ENCODE measurements at regions not wholly inside any gene's neighbourhood (a gene's known extent, or its start where the extent isn't known, plus 50 kb on each side); places are given as distances from the start of the nearest gene placed in this dataset.

GRCh38 chr12:4969405-4969804 is 59.7 kb downstream of the KCNA1 start:
- Histone ChIP-seq H2AK5ac (ENCODE audit: low read length) (no peak overlapping the region), H3K56ac (ENCODE audit: low read length) (no peak overlapping the region), H3K79me2 (ENCODE audit: control insufficient read depth, insufficient read depth, low read length) (no peaks in the 10 kb centered on the region), H3K18ac (ENCODE audit: low read length) (no peak overlapping the region), H2BK120ac (ENCODE audit: low read depth, low read length) (no peak overlapping the region), H2BK15ac (replicated peaks; ENCODE audit: low read depth) (no peak overlapping the region), H3K79me1 (ENCODE audit: low read length) (no peaks in the 10 kb centered on the region), H3K36me3 (ENCODE audit: control insufficient read depth, insufficient read depth, low read length) (no peaks in the 10 kb centered on the region), H3K27ac (ENCODE audit: low read depth, low read length) (no peak overlapping the region), H3K4ac (ENCODE audit: low read depth, low read length) (no peak overlapping the region), H3K27me3 (ENCODE audit: insufficient read depth, low read length, poor library complexity) (no peaks in the 10 kb centered on the region), H2BK5ac (ENCODE audit: low read length) (no peak overlapping the region), H4K5ac (ENCODE audit: low read length) (no peak overlapping the region), H4K8ac (ENCODE audit: low read depth, low read length) (no peak overlapping the region), H3K23ac (ENCODE audit: low read length) (no peak overlapping the region), H3K4me1 (ENCODE audit: control insufficient read depth, low read depth, low read length) (no peaks in the 10 kb centered on the region), H3K4me2 (ENCODE audit: low read length) (no peak overlapping the region), H3K9ac (ENCODE audit: low read length) (no peak overlapping the region), H3K4me3 (ENCODE audit: low read length) (no peak overlapping the region)
- no CpG with 5 or more reads among the region's 3 CpGs for WGBS (ENCODE audit: extremely low coverage, insufficient coverage, low lambda C conversion rate)
- no peak for DNase-seq

GRCh38 chr12:4974217-4974616 is 64.5 kb downstream of the KCNA1 start:
- no peak overlapping the region for H2BK5ac ChIP-seq (ENCODE audit: low read length)
- no peaks in the 10 kb centered on the region for H3K27me3 ChIP-seq (ENCODE audit: insufficient read depth, low read length, poor library complexity)
- no peak overlapping the region for H2BK120ac ChIP-seq (ENCODE audit: low read depth, low read length)
- H4K8ac ChIP-seq (ENCODE audit: low read depth, low read length), result no peak overlapping the region
- no peak overlapping the region for H2AK5ac ChIP-seq (ENCODE audit: low read length)
- no peak overlapping the region for H3K18ac ChIP-seq (ENCODE audit: low read length)
- no peak overlapping the region for H3K27ac ChIP-seq (ENCODE audit: low read depth, low read length)
- H3K23ac ChIP-seq (ENCODE audit: low read length), result no peak overlapping the region
- H4K5ac ChIP-seq (ENCODE audit: low read length), result no peak overlapping the region
- H2BK15ac ChIP-seq (replicated peaks; ENCODE audit: low read depth), result no peak overlapping the region
- no peaks in the 10 kb centered on the region for H3K79me2 ChIP-seq (ENCODE audit: control insufficient read depth, insufficient read depth, low read length)
- H3K56ac ChIP-seq (ENCODE audit: low read length), result no peak overlapping the region
- no peak overlapping the region for H3K4me2 ChIP-seq (ENCODE audit: low read length)
- H3K79me1 ChIP-seq (ENCODE audit: low read length), result no peaks in the 10 kb centered on the region
- no peak overlapping the region for H3K9ac ChIP-seq (ENCODE audit: low read length)
- WGBS (ENCODE audit: extremely low coverage, insufficient coverage, low lambda C conversion rate), result no CpG with 5 or more reads among the region's 3 CpGs
- H3K36me3 ChIP-seq (ENCODE audit: control insufficient read depth, insufficient read depth, low read length), result no peaks in the 10 kb centered on the region
- H3K4me3 ChIP-seq (ENCODE audit: low read length), result no peak overlapping the region
- no peaks in the 10 kb centered on the region for H3K4me1 ChIP-seq (ENCODE audit: control insufficient read depth, low read depth, low read length)
- DNase-seq, result peak; percentile 61
- H3K4ac ChIP-seq (ENCODE audit: low read depth, low read length), result no peak overlapping the region

- Histone ChIP-seq H3K27ac (ENCODE audit: low read depth, low read length) (no peak overlapping the region), H4K5ac (ENCODE audit: low read length) (no peak overlapping the region), H3K79me2 (ENCODE audit: control insufficient read depth, insufficient read depth, low read length) (no peaks in the 10 kb centered on the region), H2BK5ac (ENCODE audit: low read length) (no peak overlapping the region), H2AK5ac (ENCODE audit: low read length) (no peak overlapping the region), H3K23ac (ENCODE audit: low read length) (no peak overlapping the region), H3K56ac (ENCODE audit: low read length) (no peak overlapping the region), H3K4me1 (ENCODE audit: control insufficient read depth, low read depth, low read length) (no peaks in the 10 kb centered on the region), H3K4me2 (ENCODE audit: low read length) (no peak overlapping the region), H2BK120ac (ENCODE audit: low read depth, low read length) (no peak overlapping the region), H3K27me3 (ENCODE audit: insufficient read depth, low read length, poor library complexity) (no peaks in the 10 kb centered on the region), H3K4me3 (ENCODE audit: low read length) (no peak overlapping the region), H2BK15ac (replicated peaks; ENCODE audit: low read depth) (no peak overlapping the region), H3K4ac (ENCODE audit: low read depth, low read length) (no peak overlapping the region), H4K8ac (ENCODE audit: low read depth, low read length) (no peak overlapping the region), H3K79me1 (ENCODE audit: low read length) (no peaks in the 10 kb centered on the region), H3K18ac (ENCODE audit: low read length) (no peak overlapping the region), H3K36me3 (ENCODE audit: control insufficient read depth, insufficient read depth, low read length) (no peaks in the 10 kb centered on the region), H3K9ac (ENCODE audit: low read length) (no peak overlapping the region)
- peak; percentile 23 for DNase-seq
- WGBS (ENCODE audit: extremely low coverage, insufficient coverage, low lambda C conversion rate), result no CpG with 5 or more reads among the region's 12 CpGs
Measured at GRCh38 chr12:4975574-4975973, 65.9 kb downstream of the KCNA1 start.

GRCh38 chr12:4977102-4977501 is 66.6 kb upstream of the KCNA5 start:
- no peaks in the 10 kb centered on the region for H3K79me2 ChIP-seq (ENCODE audit: control insufficient read depth, insufficient read depth, low read length)
- H3K23ac ChIP-seq (ENCODE audit: low read length), result no peak overlapping the region
- H3K27me3 ChIP-seq (ENCODE audit: insufficient read depth, low read length, poor library complexity), result no peaks in the 10 kb centered on the region
- H3K9ac ChIP-seq (ENCODE audit: low read length), result no peak overlapping the region
- H3K4me3 ChIP-seq (ENCODE audit: low read length), result no peak overlapping the region
- H4K8ac ChIP-seq (ENCODE audit: low read depth, low read length), result no peak overlapping the region
- H3K27ac ChIP-seq (ENCODE audit: low read depth, low read length), result no peak overlapping the region
- H2BK15ac ChIP-seq (replicated peaks; ENCODE audit: low read depth), result no peak overlapping the region
- H3K4me2 ChIP-seq (ENCODE audit: low read length), result no peak overlapping the region
- no peak overlapping the region for H3K56ac ChIP-seq (ENCODE audit: low read length)
- H3K18ac ChIP-seq (ENCODE audit: low read length), result no peak overlapping the region
- no peaks in the 10 kb centered on the region for H3K79me1 ChIP-seq (ENCODE audit: low read length)
- no peak overlapping the region for H2BK120ac ChIP-seq (ENCODE audit: low read depth, low read length)
- H3K4me1 ChIP-seq (ENCODE audit: control insufficient read depth, low read depth, low read length), result no peaks in the 10 kb centered on the region
- H3K4ac ChIP-seq (ENCODE audit: low read depth, low read length), result no peak overlapping the region
- DNase-seq, result no peak
- H3K36me3 ChIP-seq (ENCODE audit: control insufficient read depth, insufficient read depth, low read length), result no peaks in the 10 kb centered on the region
- no CpG with 5 or more reads among the region's 10 CpGs for WGBS (ENCODE audit: extremely low coverage, insufficient coverage, low lambda C conversion rate)
- no peak overlapping the region for H2AK5ac ChIP-seq (ENCODE audit: low read length)
- no peak overlapping the region for H4K5ac ChIP-seq (ENCODE audit: low read length)
- H2BK5ac ChIP-seq (ENCODE audit: low read length), result no peak overlapping the region

- no peak overlapping the region for H3K9ac ChIP-seq (ENCODE audit: low read length)
- no peak overlapping the region for H2BK120ac ChIP-seq (ENCODE audit: low read depth, low read length)
- no peak overlapping the region for H4K5ac ChIP-seq (ENCODE audit: low read length)
- H3K18ac ChIP-seq (ENCODE audit: low read length), result no peak overlapping the region
- no peak overlapping the region for H4K8ac ChIP-seq (ENCODE audit: low read depth, low read length)
- H2BK15ac ChIP-seq (replicated peaks; ENCODE audit: low read depth), result no peak overlapping the region
- no peaks in the 10 kb centered on the region for H3K36me3 ChIP-seq (ENCODE audit: control insufficient read depth, insufficient read depth, low read length)
- no peak for DNase-seq
- H2BK5ac ChIP-seq (ENCODE audit: low read length), result no peak overlapping the region
- no peak overlapping the region for H2AK5ac ChIP-seq (ENCODE audit: low read length)
- no peaks in the 10 kb centered on the region for H3K4me1 ChIP-seq (ENCODE audit: control insufficient read depth, low read depth, low read length)
- no peak overlapping the region for H3K23ac ChIP-seq (ENCODE audit: low read length)
- no peak overlapping the region for H3K4me3 ChIP-seq (ENCODE audit: low read length)
- no peaks in the 10 kb centered on the region for H3K27me3 ChIP-seq (ENCODE audit: insufficient read depth, low read length, poor library complexity)
- no peaks in the 10 kb centered on the region for H3K79me2 ChIP-seq (ENCODE audit: control insufficient read depth, insufficient read depth, low read length)
- no peaks in the 10 kb centered on the region for H3K79me1 ChIP-seq (ENCODE audit: low read length)
- no peak overlapping the region for H3K4me2 ChIP-seq (ENCODE audit: low read length)
- H3K27ac ChIP-seq (ENCODE audit: low read depth, low read length), result no peak overlapping the region
- WGBS (ENCODE audit: extremely low coverage, insufficient coverage, low lambda C conversion rate), result no CpG with 5 or more reads among the region's 6 CpGs
- H3K4ac ChIP-seq (ENCODE audit: low read depth, low read length), result no peak overlapping the region
- no peak overlapping the region for H3K56ac ChIP-seq (ENCODE audit: low read length)
Measured at GRCh38 chr12:4978737-4979136, 64.9 kb upstream of the KCNA5 start.

- no peaks in the 10 kb centered on the region for H3K79me1 ChIP-seq (ENCODE audit: low read length)
- no peak overlapping the region for H2BK120ac ChIP-seq (ENCODE audit: low read depth, low read length)
- no peak overlapping the region for H2BK5ac ChIP-seq (ENCODE audit: low read length)
- H3K18ac ChIP-seq (ENCODE audit: low read length), result no peak overlapping the region
- H3K23ac ChIP-seq (ENCODE audit: low read length), result no peak overlapping the region
- no peak for DNase-seq
- H2AK5ac ChIP-seq (ENCODE audit: low read length), result no peak overlapping the region
- H3K9ac ChIP-seq (ENCODE audit: low read length), result no peak overlapping the region
- H4K5ac ChIP-seq (ENCODE audit: low read length), result no peak overlapping the region
- no peaks in the 10 kb centered on the region for H3K36me3 ChIP-seq (ENCODE audit: control insufficient read depth, insufficient read depth, low read length)
- no peak overlapping the region for H3K4me2 ChIP-seq (ENCODE audit: low read length)
- no peak overlapping the region for H4K8ac ChIP-seq (ENCODE audit: low read depth, low read length)
- H3K27ac ChIP-seq (ENCODE audit: low read depth, low read length), result no peak overlapping the region
- no peaks in the 10 kb centered on the region for H3K4me1 ChIP-seq (ENCODE audit: control insufficient read depth, low read depth, low read length)
- H3K56ac ChIP-seq (ENCODE audit: low read length), result no peak overlapping the region
- H2BK15ac ChIP-seq (replicated peaks; ENCODE audit: low read depth), result no peak overlapping the region
- no peak overlapping the region for H3K4ac ChIP-seq (ENCODE audit: low read depth, low read length)
- H3K4me3 ChIP-seq (ENCODE audit: low read length), result no peak overlapping the region
- H3K79me2 ChIP-seq (ENCODE audit: control insufficient read depth, insufficient read depth, low read length), result no peaks in the 10 kb centered on the region
- no peaks in the 10 kb centered on the region for H3K27me3 ChIP-seq (ENCODE audit: insufficient read depth, low read length, poor library complexity)
Measured at GRCh38 chr12:4979737-4980136, 63.9 kb upstream of the KCNA5 start.

All from mesendoderm (in vitro differentiated cells).